ENCODE measurements at regions not wholly inside any gene's neighbourhood (a gene's known extent, or its start where the extent isn't known, plus 50 kb on each side); places are given as distances from the start of the nearest gene placed in this dataset.

GRCh38 chr11:98180921-98181320, 839.8 kb upstream of the CNTN5 start:
- no peak overlapping the region for H3K4me3 ChIP-seq (ENCODE audit: low read depth, low read length)
- no peak for TF ChIP-seq CTCF (conservative IDR thresholded peaks at IDR 0.05; ENCODE audit: low read depth, low read length)
- DNase-seq (ENCODE audit: low read depth) = no peak

- H3K4me3 ChIP-seq (ENCODE audit: low read depth, low read length) = no peak overlapping the region
- TF ChIP-seq CTCF (conservative IDR thresholded peaks at IDR 0.05; ENCODE audit: low read depth, low read length) = no peak
- DNase-seq (ENCODE audit: low read depth) = no peak
These were observed 837.7 kb upstream of the CNTN5 start for GRCh38 chr11:98183034-98183433.

DNA sequence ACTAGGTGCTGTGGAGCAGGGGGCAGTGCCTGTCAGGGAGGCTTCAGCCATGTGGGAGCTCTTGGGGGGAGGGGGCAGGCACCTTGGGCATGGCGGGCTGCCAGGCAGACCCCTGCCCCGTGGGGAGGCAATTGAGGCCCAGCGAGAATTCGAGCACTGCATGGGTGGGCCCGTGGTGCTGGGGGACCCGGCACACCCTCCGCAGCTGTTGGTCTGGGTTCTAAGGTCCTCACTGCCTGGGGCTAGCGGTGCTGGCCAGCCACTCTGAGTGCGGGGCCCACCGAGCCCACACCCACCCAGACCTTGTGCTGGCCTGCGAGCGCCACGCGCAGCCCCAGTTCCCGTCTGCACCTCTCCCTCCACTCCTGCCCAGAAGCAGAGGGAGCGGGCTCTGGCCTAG, 835.5 kb upstream of the CNTN5 start:
- no peak for TF ChIP-seq CTCF (conservative IDR thresholded peaks at IDR 0.05; ENCODE audit: low read depth, low read length)

GRCh38 chr11:98194611-98195010, 826.1 kb upstream of the CNTN5 start:
- no peak for DNase-seq (ENCODE audit: low read depth)
- no peak for TF ChIP-seq CTCF (conservative IDR thresholded peaks at IDR 0.05; ENCODE audit: low read depth, low read length)

More for the DNA sequence above, 835.5 kb upstream of the CNTN5 start:
- H3K4me3 ChIP-seq (ENCODE audit: low read depth, low read length) = no peak overlapping the region
- DNase-seq (ENCODE audit: low read depth) = no peak

DNA sequence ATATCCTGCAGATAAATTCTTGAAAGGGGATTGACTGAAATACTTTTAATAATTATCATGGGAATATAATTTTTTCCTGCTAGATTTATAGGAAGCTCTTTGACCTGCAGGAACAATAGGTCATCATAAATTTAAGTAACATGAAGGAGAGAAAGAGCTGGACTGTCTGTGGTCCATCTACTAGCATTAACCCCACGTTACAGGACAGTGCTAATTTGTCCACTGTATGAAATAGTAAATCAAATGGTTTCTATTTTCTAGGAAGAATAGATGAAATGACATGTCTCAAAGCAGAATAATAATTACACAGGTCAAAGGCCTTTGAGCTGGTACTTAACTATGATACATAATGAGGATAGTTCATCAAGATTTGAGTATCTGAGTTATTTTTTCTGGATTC, 825.4 kb upstream of the CNTN5 start:
- H3K4me3 ChIP-seq (ENCODE audit: low read depth, low read length) = no peak overlapping the region
- DNase-seq (ENCODE audit: low read depth) = no peak
- TF ChIP-seq CTCF (conservative IDR thresholded peaks at IDR 0.05; ENCODE audit: low read depth, low read length) = no peak

More at GRCh38 chr11:98194611-98195010, 826.1 kb upstream of the CNTN5 start:
- H3K4me3 ChIP-seq (ENCODE audit: low read depth, low read length) = no peak overlapping the region

GRCh38 chr11:98207086-98207485, 813.7 kb upstream of the CNTN5 start:
- no peak overlapping the region for H3K4me3 ChIP-seq (ENCODE audit: low read depth, low read length)
- TF ChIP-seq CTCF (conservative IDR thresholded peaks at IDR 0.05; ENCODE audit: low read depth, low read length) = no peak
- DNase-seq (ENCODE audit: low read depth) = no peak

- DNase-seq (ENCODE audit: low read depth) = no peak
- no peak for TF ChIP-seq CTCF (conservative IDR thresholded peaks at IDR 0.05; ENCODE audit: low read depth, low read length)
- H3K4me3 ChIP-seq (ENCODE audit: low read depth, low read length) = no peak overlapping the region
These were observed 793.5 kb upstream of the CNTN5 start for GRCh38 chr11:98227278-98227677.
